ENCODE measurements at regions not wholly inside any gene's neighbourhood (a gene's known extent, or its start where the extent isn't known, plus 50 kb on each side); places are given as distances from the start of the nearest gene placed in this dataset.

- TF ChIP-seq POLR2A (IDR thresholded peaks at IDR 0.05; ENCODE audit: low read depth, low read length): no peak
- TF ChIP-seq FOS (IDR thresholded peaks at IDR 0.05; ENCODE audit: borderline replicate concordance, insufficient read depth, low read length): no peak
- TF ChIP-seq EZH2 (IDR thresholded peaks at IDR 0.05; ENCODE audit: borderline replicate concordance, low read depth, low read length, severe bottlenecking): no peak
- TF ChIP-seq JUN (IDR thresholded peaks at IDR 0.05; ENCODE audit: borderline replicate concordance, insufficient read depth, insufficient read length, low read depth): no peak
- no peak for TF ChIP-seq CTCF (IDR thresholded peaks at IDR 0.05; ENCODE audit: extremely low read depth in 1 of 2, insufficient read depth in 1 of 2, low read depth in 1 of 2, low read length in 2 of 2)
- no peak for TF ChIP-seq POLR2AphosphoS5 (IDR thresholded peaks at IDR 0.05; ENCODE audit: insufficient read depth, low read depth, low read length)
- no peak for TF ChIP-seq MAX (IDR thresholded peaks at IDR 0.05; ENCODE audit: insufficient read depth, insufficient read length)
- TF ChIP-seq MYC (IDR thresholded peaks at IDR 0.05; ENCODE audit: low read depth, low read length): no peak
- no peak for TF ChIP-seq GATA2 (IDR thresholded peaks at IDR 0.05; ENCODE audit: insufficient read depth, insufficient read length, low read depth, low read length)
Observed at GRCh38 chr5:17399931-17400330, 98.1 kb upstream of the TAF11L2 start.
